ENCODE measurements at regions not wholly inside any gene's neighbourhood (a gene's known extent, or its start where the extent isn't known, plus 50 kb on each side); places are given as distances from the start of the nearest gene placed in this dataset.
"Not testable (repeated sequence)": the region's sequence is repeated elsewhere in the genome, so short reads cannot be mapped to it uniquely, and the experiment has no call there.

GRCh38 chr2:33913071-33913616 lies 314.0 kb upstream of the FAM98A start:
- DNase-seq (ENCODE audit: low spot score): no peak

GRCh38 chr2:33911327-33911726 lies 312.2 kb upstream of the FAM98A start:
- DNase-seq (ENCODE audit: low spot score): no peak

GRCh38 chr2:33909945-33910695 lies 311.0 kb upstream of the FAM98A start:
- no peak for DNase-seq (ENCODE audit: low spot score)

- DNase-seq (ENCODE audit: low spot score): no peak
Observed at GRCh38 chr2:33907866-33908265, 308.8 kb upstream of the FAM98A start.

- DNase-seq (ENCODE audit: low spot score): not testable (repeated sequence)
Observed at GRCh38 chr2:33906129-33906528, 307.0 kb upstream of the FAM98A start.

- DNase-seq (ENCODE audit: low spot score): no peak
Observed at GRCh38 chr2:33904801-33905200, 305.7 kb upstream of the FAM98A start.

GRCh38 chr2:33903701-33904100 lies 304.6 kb upstream of the FAM98A start:
- no peak for DNase-seq (ENCODE audit: low spot score)

GRCh38 chr2:33903215-33903614 lies 304.1 kb upstream of the FAM98A start:
- no peak for DNase-seq (ENCODE audit: low spot score)

GRCh38 chr2:33900610-33901009 lies 301.5 kb upstream of the FAM98A start:
- DNase-seq (ENCODE audit: low spot score): no peak

GRCh38 chr2:33897741-33898140 lies 298.6 kb upstream of the FAM98A start:
- no peak for DNase-seq (ENCODE audit: low spot score)

- DNase-seq (ENCODE audit: low spot score): no peak
Observed at GRCh38 chr2:33893824-33894223, 294.7 kb upstream of the FAM98A start.

GRCh38 chr2:33891616-33892015 lies 292.5 kb upstream of the FAM98A start:
- DNase-seq (ENCODE audit: low spot score): no peak

- DNase-seq (ENCODE audit: low spot score): no peak
Observed at GRCh38 chr2:33890686-33891085, 291.6 kb upstream of the FAM98A start.

GRCh38 chr2:33877348-33878016 lies 278.4 kb upstream of the FAM98A start:
- no peak for DNase-seq (ENCODE audit: low spot score)

- DNase-seq (ENCODE audit: low spot score): no peak
Observed at GRCh38 chr2:33873076-33873605, 274.0 kb upstream of the FAM98A start.

GRCh38 chr2:33859811-33860461 lies 260.8 kb upstream of the FAM98A start:
- DNase-seq (ENCODE audit: low spot score): no peak

- no peak for DNase-seq (ENCODE audit: low spot score)
Observed at GRCh38 chr2:33859176-33859575, 260.1 kb upstream of the FAM98A start.

GRCh38 chr2:33848486-33848885 lies 249.4 kb upstream of the FAM98A start:
- DNase-seq (ENCODE audit: low spot score): no peak

- no peak for DNase-seq (ENCODE audit: low spot score)
Observed at GRCh38 chr2:33839791-33840190, 240.7 kb upstream of the FAM98A start.

GRCh38 chr2:33836628-33837027 lies 237.5 kb upstream of the FAM98A start:
- DNase-seq (ENCODE audit: low spot score): no peak

- DNase-seq (ENCODE audit: low spot score): no peak
Observed at GRCh38 chr2:33835911-33836310, 236.8 kb upstream of the FAM98A start.

- no peak for DNase-seq (ENCODE audit: low spot score)
Observed at GRCh38 chr2:33822964-33823363, 223.9 kb upstream of the FAM98A start.

All from mesenteric fat pad (tissue), 1 donor.